MM.1S (cell line): ENCODE measurements at regions not wholly inside any gene's neighbourhood (a gene's known extent, or its start where the extent isn't known, plus 50 kb on each side); places are given as distances from the start of the nearest gene placed in this dataset.

ENCODE experiments used
- EZH2phosphoT487 ChIP-seq: fragments of 300-600 bp; sonication (generic); IDR thresholded peaks from 2 replicates; pipeline ENCODE4 v1.6.1; 2018; ENCODE audit warnings: antibody characterized with exemption, low read length
- TF ChIP-seq, protein P1 (sequence below): fragments of 300-600 bp; sonication (generic); IDR thresholded peaks from 2 replicates; pipeline ENCODE4 v1.5.1; 2016; ENCODE audit warnings: antibody characterized with exemption, low read length, mixed read lengths

- TF ChIP-seq EZH2phosphoT487 = no peak
- TF ChIP-seq, protein P1, sequence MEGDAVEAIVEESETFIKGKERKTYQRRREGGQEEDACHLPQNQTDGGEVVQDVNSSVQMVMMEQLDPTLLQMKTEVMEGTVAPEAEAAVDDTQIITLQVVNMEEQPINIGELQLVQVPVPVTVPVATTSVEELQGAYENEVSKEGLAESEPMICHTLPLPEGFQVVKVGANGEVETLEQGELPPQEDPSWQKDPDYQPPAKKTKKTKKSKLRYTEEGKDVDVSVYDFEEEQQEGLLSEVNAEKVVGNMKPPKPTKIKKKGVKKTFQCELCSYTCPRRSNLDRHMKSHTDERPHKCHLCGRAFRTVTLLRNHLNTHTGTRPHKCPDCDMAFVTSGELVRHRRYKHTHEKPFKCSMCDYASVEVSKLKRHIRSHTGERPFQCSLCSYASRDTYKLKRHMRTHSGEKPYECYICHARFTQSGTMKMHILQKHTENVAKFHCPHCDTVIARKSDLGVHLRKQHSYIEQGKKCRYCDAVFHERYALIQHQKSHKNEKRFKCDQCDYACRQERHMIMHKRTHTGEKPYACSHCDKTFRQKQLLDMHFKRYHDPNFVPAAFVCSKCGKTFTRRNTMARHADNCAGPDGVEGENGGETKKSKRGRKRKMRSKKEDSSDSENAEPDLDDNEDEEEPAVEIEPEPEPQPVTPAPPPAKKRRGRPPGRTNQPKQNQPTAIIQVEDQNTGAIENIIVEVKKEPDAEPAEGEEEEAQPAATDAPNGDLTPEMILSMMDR = no peak
These were observed 98.8 kb upstream of the CD82 start for GRCh38 chr11:44466531-44467205.
